ENCODE measurements at regions not wholly inside any gene's neighbourhood (a gene's known extent, or its start where the extent isn't known, plus 50 kb on each side); places are given as distances from the start of the nearest gene placed in this dataset.

DNA sequence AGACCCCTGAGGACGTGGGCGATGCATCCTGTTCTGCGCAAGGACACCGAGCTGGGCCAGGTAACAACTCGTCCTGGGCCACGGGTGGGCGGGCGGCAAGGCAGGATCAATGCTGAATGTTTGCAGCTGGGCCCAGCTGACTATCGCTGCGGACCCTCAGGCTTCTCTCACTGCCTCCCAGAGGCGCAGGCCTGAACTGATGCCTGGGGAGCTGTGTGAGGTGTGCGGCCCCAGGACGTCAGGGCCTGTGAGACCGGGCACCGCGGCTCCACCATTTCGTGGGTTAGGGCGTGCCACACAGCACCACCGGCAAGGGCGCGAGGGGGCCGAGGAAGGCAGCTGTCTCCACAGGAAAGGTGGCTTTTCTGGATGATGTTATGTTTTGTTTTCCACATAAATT, 307.4 kb downstream of the NDUFA10 start:
- DNase-seq (ENCODE audit: low read depth): no peak

DNA sequence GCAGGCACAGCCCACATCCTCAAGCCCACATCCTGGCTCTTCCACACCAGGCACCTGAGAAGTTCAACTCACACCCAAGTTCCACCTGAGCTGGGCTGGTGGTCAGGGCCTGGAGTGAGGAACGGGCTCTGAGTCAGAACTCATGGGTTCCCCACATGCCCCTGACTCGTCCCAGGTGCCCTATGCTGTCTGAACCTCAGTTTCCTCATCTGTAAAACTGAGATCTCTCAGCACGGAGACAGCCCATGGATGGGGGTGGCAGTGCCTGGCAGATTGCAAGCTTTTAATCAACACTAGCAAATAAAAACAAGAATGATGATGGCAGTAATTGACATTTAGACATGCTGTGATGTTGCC, 307.8 kb downstream of the NDUFA10 start:
- no peak for DNase-seq (ENCODE audit: low read depth)

DNA sequence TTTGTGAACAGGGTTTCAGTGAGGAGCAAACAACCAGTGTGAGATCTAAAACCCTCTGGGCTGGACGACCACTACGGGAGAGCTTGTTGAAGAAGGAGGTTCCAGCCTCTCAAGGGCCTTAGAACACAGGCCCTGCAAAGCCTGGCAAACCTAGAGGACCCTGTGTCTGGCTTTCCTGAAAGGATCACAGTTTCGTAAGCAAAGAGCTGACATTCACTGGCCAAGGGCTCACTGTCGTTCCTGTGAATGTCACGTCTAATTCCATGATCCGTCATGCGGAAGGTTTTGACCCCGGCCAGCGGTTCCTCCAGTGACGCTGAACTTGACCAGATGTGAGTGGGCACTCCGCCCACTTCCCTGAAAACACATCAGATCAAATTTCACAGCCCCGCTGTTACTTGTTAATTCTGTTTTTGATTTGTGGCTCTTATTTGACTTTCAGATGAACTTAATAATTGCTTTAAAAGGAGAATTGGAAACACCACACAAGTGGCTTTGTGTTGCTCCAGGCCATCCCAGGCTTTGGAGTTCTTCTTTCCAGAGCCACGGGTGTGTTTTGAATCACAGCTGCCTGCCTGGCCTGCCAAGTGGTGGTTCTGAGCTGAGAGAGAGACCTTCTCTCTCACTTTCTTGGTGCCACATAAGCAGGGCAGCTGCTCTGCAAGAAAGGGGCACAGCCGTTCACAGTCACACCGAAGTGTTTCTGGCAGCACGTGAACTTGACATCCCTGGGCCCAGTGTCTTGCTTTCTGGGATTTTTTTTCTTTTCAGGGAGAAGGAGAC, 308.4 kb downstream of the NDUFA10 start:
- no peak for DNase-seq (ENCODE audit: low read depth)

DNA sequence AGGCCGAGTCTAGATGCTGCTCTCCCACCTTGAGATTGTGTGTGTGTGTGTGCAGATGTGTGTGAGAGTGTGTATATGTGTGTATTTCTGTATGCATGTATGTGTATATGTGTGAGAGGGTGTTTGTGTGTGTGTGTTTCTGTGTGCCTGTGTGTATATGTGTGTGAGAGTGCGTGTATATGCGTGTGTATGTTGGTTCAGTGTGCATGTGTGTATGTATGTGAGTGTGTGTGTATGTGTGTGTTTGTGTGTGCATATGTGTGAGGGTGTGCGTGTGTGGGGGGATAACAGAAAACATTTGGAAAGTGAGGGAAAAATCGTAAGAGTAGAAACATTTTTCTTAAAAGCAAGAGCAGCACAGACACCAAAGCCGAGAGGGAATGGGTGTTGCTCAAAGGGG, 309.1 kb downstream of the NDUFA10 start:
- DNase-seq (ENCODE audit: low read depth): no peak

DNA sequence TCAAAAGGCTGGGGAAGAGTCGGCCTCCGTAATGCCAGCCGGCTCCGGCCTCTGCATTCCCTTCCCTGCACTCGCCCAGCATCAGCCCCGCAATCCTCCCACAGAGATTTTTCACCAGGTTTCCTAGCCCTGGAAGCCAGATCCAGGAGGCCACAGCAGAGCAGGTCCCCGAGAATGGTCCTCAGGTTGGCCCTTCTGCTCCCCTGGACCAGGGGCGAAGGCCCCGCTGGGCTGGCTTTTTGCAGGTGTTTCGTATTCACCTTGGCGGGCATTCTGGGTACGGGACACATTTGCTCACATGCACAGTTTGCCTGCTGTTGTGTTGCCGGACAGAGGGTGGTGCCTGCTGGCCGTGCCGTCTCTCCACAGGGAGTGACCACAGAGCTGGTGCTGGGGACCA, 309.5 kb downstream of the NDUFA10 start:
- DNase-seq (ENCODE audit: low read depth): no peak

DNA sequence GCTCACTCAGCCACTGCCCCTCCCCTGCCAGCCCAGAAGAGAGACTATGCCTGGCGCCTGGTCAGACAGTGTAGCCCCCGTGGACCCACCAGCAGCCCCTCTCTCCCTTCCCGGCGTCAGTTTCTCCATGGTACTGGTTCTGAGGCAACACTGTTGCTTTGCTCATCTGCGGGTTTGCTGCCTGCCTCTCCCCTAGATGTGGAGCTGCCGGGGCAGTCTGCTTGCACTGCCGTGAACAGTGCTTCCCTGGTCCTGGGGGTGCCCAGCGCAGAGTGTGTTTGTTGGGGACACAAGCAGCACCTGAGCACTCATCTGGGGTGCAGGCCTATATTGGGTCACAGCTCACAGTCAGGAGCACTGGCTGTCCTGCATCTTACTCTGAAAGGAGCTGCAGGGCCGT, 309.9 kb downstream of the NDUFA10 start:
- no peak for DNase-seq (ENCODE audit: low read depth)

DNA sequence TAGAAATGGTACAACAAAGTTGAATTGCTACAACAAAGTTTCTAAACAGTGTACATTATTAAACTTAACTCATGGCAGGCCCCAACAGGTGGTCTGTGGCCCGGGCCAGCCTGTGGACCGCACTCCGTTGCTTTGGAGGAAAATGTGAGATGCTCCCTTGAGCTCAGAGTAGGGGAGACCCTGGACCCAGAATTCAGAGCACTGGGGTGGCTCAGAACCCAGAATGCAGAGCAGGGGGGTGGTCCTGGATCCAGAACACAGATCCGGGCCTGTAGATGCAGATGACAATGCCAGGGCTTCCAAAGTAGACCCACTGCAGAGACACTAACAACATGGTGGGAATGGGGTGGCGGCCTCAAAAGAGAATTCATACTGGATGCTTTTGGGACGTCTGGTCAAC, 311.0 kb downstream of the NDUFA10 start:
- DNase-seq (ENCODE audit: low read depth): no peak

DNA sequence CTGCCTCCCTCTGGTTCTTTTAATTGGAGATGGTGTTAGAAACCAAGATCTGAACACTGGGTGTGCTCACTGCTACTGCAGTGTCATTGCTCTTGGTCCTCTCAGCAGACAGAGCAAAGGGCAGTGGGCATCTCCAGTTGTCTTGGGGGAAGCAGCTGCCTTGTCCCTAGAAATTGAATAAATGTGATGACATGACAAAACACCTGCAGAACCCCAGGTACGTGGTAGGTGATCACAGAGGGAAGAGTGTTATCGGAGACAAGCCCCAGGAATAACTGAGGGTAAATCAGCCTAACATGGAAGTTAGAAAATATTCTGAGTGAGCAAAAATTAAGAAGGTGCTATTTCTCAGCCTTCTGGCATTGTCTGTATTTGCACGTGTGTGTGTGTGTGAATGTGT, 311.9 kb upstream of the HDAC4 start:
- DNase-seq (ENCODE audit: low read depth): no peak

DNA sequence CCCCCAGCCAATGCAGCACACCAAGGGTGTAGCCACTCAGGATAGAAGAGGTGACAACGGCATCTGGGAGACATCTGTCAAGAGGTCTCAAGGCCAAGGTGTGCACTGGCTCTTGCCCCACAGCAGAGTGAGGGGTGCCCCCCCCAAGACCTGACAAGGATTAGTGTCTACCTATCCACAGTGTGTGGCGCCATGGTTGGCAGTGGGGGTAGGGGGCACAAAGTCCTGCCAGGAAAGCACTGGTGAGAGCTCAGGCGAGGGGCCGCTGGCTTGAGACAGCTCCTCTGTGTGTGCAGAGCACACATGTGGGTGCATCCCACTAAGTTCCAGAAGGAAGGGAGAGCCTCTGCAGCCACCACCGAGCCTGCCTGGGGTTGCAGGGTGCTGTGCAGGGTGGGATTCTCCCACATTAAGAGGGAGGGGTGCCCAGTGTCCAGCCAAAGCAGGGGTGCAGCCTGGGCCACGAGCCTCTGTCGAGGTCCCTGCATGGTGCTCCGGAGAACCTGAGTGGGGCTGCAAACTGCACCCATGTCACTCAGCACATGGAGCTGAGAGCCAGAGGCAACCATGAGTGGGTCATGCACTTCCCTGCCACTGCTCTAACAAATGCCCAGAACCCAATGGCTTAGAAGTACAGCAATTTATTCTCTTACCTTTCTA, 311.2 kb upstream of the HDAC4 start:
- DNase-seq (ENCODE audit: low read depth): no peak

DNA sequence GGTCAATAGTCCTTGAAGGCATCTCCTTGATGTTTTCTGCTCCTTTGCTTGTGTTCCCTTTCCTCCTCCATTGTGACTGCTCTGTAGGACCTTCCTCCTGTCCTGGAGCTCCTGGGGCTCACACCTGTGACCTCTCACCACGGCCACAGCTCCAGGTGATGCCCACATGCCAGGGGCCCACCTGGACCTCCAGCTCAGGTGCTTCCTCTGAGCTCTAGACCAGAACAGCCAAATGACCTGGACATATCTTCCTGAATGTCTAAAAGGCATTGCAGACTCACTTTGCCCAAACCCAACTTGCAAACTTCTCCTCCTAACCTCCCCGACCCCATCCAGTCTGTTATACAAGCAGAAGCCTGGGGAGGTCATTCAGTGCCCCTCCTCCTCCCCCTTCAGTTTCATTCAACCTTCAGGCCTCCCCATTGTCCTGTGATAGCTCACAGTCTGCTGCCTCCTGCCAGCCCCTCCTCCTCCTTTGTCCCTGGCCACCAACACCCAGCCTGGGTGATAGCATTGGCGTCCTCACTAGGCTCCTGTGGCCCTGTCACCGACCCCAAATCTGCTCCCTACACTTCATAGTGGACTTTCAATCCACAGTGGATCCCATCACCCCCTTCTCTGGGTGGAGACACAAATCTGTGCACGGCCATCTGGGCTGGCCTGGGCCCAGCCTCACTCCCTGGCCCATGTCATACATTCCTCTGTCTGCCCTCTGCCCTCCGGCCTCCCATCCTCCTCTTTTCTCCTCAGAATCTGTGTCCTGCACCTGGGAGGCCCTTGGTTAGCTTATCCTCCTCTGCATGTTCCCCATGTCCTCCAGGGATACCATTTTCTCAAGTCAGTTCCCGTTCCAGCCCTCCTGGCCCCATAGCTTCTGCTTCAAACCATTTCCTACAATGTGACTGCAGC, 310.4 kb upstream of the HDAC4 start:
- DNase-seq (ENCODE audit: low read depth): no peak

DNA sequence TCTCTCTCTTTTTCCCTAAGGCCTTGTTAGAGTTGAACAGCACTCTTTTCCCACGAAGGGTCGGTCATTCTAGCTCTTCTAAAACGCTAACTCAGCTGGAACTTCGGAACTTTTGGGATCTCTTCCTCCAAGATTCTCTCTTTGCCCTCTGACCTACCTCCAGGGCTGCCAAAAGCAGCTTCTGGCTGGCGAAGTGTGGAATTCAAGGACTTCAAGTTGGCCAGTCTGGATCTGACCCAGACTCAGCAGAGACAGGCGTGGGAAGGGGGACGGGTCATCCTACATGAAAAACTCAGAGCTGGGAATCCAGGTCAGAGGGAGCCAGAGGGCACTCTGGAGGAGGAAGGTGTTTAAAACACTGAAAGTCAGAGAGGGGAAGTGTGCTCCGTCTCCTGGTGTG, 305.5 kb upstream of the HDAC4 start:
- DNase-seq (ENCODE audit: low read depth): no peak

DNA sequence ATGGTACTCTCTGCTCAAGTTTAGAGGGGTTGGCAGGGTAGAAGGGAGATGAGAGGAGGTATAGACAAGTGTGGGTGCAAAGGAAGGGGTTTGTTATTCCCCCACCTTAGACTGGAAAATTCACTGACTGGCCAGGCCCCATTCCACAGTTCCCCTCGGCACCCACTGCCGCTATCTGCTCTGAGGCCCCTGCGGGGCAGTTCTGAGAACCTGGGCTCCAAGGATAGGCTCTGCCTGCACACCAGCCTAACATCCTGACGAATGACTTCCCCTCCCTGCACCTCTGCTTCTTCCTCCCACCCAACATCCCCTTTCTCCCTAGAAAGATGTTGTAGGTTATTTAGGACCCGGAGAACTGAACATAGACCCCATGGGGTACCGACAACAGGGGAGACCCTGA, 303.9 kb upstream of the HDAC4 start:
- no peak for DNase-seq (ENCODE audit: low read depth)

DNA sequence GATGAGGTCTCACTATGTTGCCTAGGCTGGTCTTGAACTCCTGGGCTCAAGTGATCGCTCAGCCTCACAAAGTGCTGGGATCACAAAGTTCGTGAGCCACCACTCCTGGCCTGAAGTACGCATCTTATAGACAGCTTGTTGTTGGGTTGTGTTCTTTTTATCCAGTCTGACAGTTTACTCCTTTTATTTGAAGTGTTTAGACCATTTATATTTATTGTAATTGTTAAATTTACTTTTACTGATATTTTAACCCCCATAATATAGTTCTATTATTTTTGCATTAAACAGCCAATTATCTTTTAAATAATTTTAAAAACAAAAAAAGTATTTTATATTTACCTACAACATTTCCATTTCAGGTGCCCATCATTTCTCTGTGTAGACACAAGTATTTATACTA, 303.0 kb upstream of the HDAC4 start:
- no peak for DNase-seq (ENCODE audit: low read depth)

DNA sequence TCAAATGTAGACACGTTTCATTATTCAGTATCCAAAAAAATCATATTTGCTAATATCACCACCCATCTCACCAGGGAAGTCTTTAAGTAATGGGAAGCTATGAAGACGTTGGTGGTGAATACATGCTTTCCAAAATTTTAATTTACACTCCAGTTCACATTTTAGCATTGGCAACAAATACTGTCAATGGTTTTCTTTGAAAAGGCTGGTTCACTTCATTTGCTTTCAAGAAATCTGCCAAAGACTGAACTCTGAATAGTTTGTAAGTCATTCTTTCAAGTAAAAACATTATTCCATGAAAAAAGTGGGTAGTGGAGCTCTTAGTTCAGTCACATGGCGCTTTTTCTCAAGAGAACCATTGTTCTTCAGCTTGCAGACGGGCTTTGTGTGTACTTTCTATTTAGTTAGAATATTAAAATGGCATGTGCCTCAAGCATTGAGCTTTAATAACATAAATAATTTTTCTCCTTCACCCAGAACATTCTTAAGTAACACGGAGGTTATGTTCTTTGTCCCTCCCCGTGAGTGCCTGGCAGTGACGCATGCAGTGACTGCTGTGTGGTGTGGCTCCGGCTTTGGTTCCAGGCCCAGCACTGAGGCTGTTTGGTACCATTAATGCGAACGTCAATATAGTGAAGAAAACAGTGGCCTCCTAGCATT, 300.0 kb upstream of the HDAC4 start:
- DNase-seq (ENCODE audit: low read depth): no peak

DNA sequence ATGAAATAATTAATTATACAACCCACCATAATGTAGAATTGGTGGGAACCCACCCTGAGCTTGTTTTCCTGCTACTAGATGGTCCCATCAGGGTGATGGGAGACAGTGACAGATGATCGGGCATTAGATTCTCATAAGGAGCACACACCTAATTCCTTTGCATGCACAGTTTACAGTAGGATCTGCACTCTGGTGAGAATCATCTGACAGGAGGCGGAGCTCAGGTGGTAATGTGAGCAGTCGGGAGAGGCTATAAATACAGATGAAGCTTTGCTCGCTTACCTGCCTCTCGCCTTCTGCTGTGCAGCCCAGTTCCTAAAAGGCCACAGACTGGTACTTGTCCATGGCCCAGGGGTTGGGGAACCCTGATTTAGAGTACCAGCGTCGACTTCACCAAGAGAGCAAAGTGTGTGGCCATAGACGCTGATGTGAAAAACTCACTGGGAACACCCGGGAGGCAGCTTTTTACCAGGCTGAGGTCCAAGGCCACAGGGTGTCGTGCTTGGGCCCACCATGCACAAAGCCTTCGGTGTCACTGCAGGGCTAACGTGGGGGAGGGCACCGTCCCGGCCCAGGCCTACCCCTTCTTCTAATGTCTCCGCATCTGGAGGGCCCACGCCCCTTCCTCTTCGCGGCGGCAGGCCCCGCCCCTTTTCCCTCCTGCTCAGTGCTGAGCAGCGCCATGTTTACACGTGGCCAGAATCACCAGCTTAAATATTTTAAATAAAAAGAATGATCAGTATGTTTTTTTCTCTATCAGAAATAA, 296.8 kb upstream of the HDAC4 start:
- DNase-seq (ENCODE audit: low read depth): no peak

DNA sequence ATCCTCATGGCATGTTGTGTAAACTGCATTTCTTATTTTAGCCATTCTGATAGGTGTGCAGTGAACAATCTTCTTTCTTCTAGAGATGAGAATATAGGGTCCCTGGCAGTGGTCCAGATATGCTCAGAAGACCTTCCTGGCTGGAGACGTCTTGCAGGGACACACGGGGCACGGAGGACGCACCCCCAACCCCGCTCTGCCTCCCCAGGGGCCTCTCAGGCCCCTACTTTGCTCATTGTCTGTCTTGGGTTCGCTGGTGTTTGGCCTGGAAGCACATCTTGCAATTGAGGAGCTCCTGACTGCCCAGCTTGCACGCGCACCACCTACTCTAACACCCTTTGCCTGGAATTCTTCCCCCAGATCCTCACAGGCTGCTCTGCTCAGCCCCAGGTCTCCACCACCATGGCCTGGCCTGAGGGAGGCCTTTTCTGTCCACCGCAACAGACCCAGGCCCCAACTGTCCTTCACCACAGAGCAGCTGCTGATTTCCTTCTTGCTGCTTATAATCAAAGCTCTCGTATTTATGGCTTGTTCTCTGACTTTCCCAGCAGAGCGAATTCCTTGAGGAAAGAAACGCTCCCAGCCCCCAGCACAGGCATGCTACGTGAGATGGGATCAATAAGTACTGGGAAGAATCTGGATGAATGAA, 295.9 kb upstream of the HDAC4 start:
- DNase-seq (ENCODE audit: low read depth): no peak

DNA sequence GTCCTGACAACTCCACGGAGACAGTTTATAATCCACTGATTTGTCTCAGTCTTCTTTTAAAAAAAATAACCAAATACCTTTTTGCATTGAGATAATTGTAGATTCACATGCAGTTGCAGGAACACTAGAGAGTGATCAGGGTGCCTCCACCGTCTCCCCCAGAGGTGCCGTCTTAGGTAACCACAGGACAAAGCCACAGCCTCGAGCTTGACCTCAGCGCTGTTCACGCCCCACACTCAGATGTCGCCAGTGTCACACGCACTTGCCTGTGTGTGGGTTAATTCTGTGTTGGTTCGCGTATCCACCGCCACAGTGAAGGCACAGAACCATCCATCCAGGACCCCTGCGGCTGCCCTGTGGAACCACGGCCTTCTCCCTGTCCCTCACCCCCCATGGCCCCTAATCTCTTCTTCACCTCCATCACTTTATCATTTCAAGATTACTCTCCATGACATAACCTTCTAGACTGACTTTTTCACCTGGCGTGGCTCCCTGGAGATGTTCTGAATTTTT, 295.0 kb upstream of the HDAC4 start:
- no peak for DNase-seq (ENCODE audit: low read depth)

DNA sequence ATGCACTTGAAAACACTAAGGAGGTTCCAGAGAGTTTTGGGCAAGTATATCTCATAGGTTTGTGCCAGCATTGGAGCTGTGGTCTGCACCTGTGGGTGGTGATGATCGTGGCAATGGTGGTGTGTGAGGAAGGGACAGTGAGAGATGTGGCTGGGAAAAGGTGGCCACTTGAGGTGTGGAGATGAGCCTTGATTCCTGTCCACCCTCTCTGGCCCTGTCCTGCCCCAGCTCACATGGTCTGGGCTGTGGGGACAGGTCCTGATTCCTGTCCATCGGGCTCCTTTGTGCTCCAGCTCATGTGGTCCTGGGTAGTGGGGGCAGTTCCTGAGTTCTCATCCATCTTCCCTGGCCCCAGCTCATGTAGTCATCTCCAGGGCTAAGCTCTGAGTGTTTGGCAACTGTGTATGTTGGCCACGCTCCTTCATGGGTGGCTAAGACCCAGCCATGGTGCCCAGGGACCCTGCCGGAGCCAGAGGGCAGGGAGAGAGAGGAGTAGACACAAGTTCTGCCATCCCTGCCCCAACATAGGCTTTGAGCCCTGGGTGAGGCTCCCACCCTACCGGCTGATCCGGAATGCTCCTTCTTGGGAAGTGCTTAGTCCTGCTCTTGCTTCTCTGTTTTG, 294.4 kb upstream of the HDAC4 start:
- DNase-seq (ENCODE audit: low read depth): no peak

DNA sequence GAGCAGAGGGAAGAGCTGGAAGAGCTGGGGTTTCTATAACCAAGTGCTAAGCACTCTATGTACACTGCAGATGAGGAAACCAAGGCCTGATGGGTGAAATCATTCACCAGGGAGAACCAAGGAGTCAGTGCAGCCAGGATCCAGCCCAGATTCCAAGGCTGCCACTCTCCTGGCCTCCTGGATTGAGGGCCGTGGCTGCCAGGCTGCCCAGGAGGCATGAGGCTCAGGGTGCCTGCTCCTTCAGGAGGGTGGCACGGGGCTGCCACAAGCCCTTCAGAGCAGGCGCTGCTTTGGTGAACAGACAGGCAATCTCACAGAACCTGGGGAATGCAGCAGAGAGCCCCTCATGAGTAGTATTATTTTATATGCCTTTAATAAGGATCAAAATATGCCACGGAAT, 293.7 kb upstream of the HDAC4 start:
- no peak for DNase-seq (ENCODE audit: low read depth)

Data from myocyte (in vitro differentiated cells).